GM04503 (cell line): ENCODE measurements at regions not wholly inside any gene's neighbourhood (a gene's known extent, or its start where the extent isn't known, plus 50 kb on each side); places are given as distances from the start of the nearest gene placed in this dataset.
"Not testable (repeated sequence)": the region's sequence is repeated elsewhere in the genome, so short reads cannot be mapped to it uniquely, and the experiment has no call there.

Experiments
- DNase-seq: peaks from one replicate; pipeline ENCODE4 v3.0.0-alpha.2; 2012; ENCODE audit warnings: low read depth

DNA sequence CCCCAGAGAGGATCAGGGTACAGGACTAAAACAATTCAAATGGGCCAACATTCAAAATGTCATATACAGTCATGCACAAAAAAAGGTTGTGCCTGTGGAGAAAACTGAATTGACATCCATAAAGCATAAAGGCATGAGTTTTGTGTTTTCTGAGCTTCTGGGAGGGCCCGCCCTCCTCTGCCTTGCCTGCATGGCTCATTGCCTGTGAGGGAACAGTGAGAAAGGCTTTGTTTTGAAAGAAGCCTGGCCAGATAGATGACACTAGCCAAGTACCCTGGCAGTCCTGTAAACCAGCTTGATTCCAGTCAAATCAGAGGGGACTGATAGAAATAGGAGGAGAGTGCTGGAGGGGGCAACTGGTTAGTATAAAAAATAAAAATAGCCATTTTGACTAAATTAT is 194.3 kb downstream of the KIT start:
- DNase-seq: no peak

DNA sequence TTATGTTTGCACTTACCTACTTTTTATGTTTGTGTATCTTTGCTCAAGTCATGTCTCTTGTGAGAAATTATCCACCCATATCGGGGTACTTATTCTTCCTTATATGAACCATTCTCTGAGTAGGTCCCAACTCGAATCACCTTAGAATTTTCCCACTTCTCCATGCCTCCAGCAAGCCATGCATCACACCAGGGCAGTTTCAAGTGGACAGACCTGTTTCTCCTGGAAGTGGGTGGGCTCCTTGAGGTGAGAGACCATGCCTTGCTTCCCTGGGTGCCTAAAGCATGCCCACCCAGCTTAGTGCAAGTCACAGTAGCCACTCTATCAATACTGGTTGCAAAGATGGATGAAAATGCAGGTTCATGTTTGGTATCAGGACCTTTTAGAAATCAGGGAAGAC is 187.2 kb downstream of the KIT start:
- DNase-seq: no peak

DNA sequence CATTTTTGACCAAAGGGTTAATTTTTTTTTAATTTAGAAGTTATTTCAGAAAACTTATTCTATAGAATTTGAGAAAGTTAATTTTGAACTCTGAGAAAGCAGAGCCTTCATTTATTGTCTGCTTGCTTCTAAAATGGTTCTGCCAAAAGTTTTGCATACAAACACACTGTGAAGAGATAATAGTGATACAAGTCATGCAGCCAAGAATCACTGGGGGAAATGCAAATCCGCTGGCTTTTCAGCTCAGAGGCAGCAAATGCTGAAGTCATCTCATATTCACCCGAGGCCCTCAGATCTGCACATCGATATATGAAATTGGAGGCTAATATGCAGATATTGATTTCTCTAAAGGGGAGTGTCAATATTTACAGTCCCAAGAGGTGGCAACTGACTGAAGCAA is 186.2 kb downstream of the KIT start:
- DNase-seq: no peak

DNA sequence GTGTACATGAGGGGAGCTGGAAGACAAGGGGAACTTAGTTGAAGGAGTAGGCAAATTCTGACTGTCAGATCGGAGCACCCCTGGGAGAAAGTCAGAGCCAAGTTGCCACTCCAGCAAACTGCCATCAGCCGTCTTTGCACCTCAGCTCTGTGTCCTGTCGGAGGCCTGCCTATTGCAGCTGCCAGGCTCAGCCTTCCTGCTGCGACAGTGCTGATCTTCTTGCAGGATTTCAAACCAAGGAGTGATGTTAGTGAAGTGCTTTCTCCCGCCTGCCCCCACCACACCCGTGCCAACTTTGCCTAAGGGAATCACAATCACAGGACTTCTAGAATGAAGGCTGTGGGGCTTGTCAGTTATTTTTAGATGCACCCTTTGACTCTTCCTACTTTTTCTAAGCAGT is 185.3 kb downstream of the KIT start:
- no peak for DNase-seq

DNA sequence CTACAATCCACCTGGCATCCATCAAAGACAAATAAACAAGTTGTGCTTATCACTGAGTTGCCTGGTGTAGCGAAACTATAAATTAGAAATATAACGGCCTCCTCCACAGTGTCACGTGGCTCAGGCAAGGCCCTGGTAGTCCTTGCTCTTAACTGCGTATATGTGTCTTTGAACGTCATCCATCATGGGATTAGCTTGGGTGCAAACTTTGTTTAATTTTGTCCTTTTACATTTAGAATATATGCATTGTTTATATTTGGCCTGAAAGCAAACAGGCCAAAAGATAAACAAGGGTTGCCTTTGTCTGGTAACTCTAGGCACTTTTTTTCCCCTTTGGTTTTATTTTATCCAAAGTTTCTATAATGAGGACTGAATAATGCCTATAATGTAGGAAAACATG is 184.9 kb downstream of the KIT start:
- DNase-seq: no peak

DNA sequence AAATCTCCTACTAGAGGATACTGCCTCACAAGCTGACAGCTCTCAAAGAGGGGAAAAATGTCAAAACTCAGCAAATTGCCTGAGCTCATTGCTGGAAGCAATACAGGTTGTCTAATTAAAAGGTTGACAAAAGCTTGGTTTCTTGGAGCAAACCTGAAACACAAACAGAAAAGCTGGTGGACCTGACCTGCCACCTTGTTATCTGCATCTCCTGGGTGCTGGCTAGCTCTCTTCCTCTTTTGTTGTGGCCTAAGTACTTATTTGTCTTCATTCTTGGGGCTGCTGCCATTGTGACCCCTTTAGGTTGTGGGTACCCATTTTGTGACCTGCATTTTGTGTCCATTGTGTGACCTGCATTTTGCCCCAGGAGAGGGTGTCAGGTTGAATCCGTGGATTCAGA is 184.5 kb downstream of the KIT start:
- no peak for DNase-seq

DNA sequence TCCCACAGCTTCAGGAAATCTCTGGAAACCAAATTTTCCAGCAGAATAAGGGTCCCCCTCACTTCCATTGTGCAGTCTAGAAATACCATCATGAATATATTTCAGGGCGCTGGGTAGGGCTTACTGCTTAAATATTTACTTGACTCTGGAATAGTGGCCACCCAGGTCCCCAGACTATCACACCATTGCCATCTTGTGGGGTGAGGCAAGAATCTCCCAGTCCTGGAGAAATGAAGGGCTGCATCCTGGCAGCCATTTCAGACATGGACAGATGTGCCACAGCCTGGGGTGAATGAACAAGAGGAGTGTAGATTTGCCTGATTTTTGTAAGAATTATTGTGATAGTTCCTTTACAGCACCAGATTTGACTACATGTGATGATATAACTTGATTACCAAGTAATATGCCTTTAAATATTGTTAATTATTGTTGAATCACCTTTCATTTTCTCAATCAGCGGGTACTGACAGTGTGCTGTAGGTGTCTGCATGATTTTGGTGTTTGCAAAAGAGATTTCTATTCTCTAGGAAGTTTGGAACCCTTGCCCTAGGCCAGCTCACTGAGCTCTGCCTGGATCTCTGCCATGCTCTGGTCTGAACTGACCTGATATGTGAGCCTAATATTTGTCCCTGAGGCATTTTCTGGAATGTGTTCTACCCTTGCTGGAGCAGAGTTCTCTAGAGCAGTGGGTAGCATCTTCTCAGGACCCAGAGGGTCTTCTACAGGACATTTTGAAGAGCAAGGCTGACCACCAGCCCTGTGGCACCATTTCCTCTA is 183.4 kb downstream of the KIT start:
- no peak for DNase-seq

DNA sequence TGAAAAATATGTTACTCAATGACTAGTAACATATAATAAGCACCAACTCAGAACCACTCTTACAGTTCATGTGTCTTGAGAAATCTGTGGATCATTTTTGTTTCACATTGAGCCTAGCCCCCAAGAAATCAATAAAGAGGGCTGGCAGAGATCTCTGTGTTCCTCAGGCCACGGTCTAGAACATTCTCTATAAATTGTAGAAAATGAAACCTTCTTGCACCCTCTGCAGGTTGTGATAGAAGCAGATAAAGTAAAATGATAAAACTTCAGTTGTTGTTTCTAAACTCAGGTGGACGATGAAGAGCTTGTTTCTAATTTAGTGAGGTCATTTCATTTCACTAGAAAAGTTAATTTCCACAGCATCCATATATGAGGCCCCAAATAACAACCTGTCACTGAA is 182.7 kb downstream of the KIT start:
- DNase-seq: no peak

DNA sequence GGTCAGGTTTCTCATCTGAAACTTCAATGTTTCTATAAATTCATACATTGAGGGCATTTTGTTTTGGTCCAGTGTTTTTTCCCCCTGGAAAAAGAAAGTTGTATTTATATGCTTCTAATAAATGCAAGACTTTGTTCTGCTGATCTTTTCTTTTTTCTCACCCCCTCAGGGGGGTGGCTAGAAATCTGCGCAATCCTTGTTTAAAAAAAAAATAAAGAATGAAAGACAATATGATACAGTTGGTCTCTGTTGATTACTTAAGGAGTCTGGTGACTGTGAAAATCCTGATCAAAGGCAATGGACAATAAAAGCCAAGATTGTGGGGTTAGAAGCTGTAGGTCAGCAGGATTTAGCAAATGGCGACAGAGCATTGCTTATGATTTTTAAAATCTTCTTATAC is 180.5 kb downstream of the KIT start:
- no peak for DNase-seq

DNA sequence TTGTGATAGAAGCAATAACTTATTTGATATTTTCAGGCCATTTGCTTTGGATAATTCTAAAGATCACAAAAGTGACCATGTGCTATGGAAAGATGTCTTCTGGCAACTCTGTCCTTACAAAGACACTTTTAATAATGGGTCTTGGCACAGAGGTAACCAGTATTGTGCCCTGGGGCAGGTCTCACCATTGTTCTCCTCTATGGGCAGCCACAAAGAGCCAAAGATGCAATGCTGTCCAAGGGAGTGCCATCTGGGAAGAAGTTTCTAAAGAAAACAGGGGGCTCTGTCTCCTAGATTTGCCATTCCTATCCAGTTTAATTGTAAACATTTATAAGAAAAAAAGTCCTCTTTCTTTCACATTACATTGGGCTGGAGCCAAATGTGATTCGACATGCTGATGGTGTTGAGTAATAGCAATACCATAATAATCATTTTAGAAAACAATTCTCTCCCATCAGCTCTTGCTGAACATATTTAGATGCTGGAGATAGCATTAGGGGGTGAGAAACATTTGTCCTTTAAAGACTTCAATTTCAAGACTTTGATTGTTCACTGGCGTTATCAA is 179.9 kb downstream of the KIT start:
- no peak for DNase-seq

DNA sequence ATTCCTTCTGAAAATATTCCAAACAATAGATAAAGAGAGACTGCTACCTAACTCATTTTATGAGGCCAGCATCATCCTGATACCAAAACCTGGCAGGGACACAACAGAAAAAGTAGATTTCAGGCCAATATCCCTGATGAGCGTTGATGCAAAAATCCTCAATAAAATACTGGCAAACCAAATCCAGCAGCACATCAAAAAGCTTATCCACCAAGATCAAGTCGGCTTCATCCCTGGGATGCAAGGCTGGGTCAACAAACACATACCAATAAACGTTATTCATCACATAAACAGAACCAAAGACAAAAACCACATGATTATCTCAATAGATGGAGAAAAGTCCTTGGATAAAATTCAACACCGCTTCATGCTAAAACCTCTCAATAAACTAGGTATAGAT is 170.6 kb downstream of the KIT start:
- DNase-seq: not testable (repeated sequence)

DNA sequence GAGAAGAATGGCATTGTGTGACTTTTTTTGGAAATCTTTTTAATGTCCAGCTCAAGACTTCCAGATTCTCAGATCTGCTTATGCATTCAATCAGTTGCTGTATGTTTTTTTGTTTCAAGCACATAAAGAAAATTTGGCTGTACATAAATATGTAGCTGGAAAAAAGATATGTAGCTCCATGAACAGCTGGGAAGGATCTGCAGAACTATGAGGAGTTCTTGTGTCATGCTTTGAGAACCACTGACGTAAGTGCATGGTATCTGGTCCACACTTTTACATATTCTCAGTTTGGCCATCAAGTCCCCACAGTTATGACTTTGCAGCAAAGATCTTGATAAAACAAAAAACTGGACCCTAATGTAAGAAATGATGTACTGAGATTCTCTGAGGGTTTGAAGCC is 165.9 kb downstream of the KIT start:
- DNase-seq: no peak

DNA sequence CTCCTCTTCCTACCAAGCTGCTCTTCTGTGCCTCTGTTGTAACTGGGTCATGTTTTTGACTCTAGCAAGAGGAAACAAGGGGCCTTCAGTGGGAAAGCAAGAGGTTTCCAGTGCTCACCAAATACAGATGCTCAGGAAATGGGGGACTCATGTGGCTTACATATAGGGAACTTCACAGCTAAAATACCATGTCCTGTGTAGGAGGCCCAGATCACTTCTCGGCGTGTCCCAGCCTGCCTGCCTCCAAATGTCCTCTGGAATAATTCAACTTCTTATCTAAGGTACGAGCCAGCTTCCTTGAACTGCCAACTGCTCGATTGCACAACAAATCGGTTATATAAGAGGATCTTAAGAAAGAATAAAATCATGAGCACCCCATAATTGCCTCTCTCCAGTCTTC is 161.3 kb downstream of the KIT start:
- no peak for DNase-seq

DNA sequence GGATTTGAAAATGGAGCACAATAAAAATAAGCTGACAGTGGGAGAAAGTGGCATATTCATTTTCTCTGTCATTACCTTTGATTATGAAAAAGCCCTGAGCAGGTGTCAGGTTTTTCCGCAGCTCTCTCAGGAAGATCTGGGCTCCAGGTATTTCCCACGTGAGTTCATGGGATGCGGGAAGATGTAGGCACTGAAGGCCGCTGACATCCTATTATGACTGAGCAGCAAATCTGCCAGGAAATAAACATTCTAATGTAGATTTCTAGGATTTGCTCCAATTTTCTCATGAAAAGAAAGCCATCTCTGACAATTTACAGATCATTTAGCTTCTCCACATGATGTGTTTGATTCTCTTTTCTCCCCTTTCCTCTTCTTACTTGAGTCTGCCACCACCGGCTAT is 160.7 kb downstream of the KIT start:
- no peak for DNase-seq

DNA sequence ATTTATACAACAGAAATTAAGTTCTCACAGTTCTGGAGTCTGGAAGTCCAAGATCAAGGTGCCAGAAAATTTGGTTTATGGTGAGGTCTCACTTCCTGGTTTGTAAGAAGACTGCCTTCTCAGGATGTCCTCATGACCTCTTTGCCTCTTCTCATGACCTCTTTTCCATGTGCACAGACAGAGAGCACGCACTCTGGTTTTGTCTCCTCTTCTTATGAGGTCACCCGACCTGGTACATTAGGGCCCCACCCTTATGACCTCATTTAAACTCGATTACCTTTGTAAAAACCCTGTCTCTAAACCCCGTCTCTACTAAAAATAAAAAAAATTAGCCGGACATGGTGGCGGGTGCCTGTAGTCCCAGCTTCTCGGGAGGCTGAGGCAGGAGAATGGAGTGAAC is 155.9 kb downstream of the KIT start:
- no peak for DNase-seq

DNA sequence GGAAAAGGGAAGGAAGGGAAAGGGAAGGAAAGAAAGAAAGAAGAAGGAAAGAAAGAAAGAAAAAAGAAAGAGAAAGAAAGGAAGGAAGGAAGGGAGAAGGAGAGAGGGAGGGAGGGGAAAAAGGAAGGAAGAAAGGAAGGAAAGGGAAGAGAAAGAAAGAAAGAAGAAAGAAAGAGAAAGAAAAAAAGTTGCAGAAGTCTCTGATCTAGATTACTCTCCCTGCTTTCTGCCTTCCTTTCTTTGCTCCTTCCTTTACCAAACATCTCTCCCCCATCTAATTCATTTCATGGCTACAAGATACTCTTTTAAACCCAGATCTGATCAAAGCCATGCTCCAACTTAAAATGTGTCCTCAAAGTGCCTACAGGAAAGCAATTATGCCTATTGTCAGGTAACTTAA is 148.6 kb downstream of the KIT start:
- DNase-seq: no peak

DNA sequence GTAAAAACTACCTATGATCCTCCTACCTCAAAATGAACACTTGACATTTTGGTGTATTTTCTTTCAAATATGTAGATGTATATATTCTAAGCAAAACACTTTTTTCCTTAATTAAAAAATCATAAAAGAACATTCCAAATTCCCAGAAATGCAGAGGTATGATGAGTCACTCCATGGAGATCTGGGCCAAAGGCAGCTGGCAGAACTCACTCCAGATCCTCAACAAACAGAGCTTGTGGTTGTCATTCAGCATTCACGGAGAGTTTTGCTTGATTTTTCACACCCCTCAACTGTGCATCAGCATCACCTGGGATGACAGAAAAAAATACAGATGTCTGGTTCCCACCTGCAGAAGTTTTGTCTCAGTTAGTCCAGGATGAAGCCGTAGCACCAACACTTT is 144.6 kb downstream of the KIT start:
- no peak for DNase-seq

DNA sequence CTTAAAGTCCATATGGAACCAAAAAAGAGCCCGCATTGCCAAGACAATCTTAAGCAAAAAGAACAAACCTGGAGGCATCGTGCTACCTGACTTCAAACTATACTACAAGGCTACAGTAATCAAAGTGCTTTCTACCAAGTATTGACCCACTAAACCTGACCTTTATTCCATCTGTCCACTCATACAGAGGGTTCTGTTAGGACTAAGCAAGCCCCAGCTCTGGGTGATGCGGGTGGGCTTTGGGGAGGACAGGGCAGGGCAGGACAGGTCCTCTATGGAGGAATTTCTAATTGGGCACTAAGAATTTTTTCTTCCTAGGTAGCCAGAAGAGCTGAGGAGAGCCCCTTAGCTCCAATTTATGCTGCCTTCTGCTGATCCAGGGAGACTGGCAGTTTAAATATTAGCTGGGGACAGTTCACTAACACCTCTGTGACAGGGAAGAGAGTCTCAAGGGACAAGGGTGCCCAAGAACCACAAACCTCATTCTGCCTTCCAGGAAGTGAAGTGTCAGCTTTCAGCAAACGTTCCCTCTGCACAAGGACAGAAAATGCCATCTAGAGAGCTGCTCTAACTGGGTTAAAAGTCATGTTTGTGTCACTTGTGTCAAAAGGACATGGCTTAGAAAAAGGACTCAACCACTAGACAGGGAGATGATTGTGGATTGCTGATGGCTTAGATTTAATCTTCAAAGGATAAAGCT is 143.2 kb downstream of the KIT start:
- DNase-seq: no peak

DNA sequence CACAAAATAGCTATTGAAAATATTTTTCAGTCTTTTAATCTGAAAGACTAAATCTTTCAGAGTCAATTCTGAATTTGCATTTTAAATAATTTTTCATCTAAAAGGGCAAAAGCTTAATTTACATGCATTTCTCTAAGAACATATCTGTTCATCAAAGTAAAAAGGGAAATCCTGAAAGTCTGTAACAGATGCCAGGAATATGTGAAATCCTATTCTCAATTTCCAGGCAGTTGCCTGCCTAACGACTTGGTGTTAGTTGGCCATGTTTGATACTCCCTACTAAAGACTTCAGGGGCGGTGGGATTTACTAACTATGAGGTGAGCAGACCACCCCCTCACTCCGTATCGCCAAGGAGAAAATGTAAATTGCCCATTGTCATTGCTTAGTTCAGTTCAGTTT is 136.8 kb downstream of the KIT start:
- DNase-seq: no peak

DNA sequence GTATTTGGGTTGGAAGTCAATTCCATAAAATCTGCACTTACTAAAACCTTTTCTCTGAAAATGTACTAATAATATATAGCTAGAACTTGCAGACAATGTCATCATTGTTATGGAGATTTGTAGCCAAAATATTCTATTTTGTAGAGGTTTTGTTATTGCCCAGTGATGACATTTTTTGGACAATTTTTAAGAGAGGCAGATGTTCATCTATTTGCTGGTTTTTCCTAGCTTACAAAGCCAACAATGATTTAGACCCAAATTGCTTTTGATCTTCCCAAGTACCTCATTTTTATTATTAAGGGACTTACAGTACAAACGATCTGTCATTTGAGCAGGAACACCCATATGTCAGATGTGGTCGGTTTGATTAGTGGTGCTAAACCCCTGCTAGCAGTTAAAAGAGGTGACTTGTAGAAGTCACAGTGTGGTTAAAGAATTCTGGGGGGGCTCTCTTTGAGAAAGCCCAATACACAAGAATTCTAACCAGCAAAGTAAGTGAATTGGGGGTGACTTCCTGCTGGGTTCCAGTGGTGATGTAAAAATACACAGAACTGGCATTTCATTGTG is 136.2 kb downstream of the KIT start:
- DNase-seq: no peak
